Gastroesophageal sphincter (tissue), 3 donors: ENCODE measurements at regions not wholly inside any gene's neighbourhood (a gene's known extent, or its start where the extent isn't known, plus 50 kb on each side); places are given as distances from the start of the nearest gene placed in this dataset.

Experiments used
- EP300 ChIP-seq: sonication (generic); formaldehyde crosslinking; IDR thresholded peaks from one replicate; pipeline ENCODE4 v1.6.1; 2017; ENCODE audit warnings: antibody characterized with exemption, mild to moderate bottlenecking
- POLR2AphosphoS5 ChIP-seq: sonication (generic); formaldehyde crosslinking; IDR thresholded peaks from one replicate; pipeline ENCODE4 v1.6.1; 2017; ENCODE audit warnings: antibody characterized with exemption
- TF ChIP-seq, protein P1 (sequence below), 4 experiments: fragments of 200-600 bp in 2 of 4; fragments of 450-650 bp in 2 of 4; sonication (generic) in 1 of 4; IDR thresholded peaks; one replicate each; pipeline ENCODE4 v1.5.1; 2017 to 2019; ENCODE audit warnings: antibody characterized with exemption in 4 of 4, mild to moderate bottlenecking in 2 of 4, moderate library complexity in 2 of 4

DNA sequence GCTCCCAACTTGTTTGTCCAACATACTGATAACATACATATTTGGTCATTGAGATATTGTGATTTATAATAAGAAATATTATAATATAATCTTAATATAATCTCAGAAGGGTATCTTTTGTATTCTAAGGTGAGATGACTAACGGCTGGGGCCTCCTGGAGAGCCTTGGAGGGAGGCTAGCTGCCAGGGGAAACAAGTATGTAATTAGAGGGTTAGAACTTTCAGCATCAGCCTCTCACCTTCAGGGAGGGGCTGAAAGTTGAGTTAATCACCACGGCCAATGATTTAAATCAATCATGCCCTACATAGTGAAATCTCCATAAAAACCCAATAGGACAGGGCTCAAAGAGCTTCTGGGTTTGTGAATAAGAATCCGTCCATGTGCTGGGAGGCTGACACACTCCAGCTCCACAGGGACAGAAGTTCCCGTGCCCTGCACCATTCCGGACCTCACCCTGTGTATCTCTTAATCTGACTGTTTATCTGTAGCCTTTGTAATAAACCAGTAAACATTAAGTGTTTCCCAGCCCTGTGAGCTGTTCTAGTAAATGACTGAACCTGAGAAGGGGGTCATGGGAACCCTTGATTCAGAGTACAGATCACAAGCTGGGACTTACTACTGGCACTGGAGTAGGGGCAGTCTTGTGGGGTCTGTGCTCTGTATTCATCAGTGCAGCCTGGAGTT lies 86.3 kb upstream of the STEAP1B start:
- TF ChIP-seq, protein P1, sequence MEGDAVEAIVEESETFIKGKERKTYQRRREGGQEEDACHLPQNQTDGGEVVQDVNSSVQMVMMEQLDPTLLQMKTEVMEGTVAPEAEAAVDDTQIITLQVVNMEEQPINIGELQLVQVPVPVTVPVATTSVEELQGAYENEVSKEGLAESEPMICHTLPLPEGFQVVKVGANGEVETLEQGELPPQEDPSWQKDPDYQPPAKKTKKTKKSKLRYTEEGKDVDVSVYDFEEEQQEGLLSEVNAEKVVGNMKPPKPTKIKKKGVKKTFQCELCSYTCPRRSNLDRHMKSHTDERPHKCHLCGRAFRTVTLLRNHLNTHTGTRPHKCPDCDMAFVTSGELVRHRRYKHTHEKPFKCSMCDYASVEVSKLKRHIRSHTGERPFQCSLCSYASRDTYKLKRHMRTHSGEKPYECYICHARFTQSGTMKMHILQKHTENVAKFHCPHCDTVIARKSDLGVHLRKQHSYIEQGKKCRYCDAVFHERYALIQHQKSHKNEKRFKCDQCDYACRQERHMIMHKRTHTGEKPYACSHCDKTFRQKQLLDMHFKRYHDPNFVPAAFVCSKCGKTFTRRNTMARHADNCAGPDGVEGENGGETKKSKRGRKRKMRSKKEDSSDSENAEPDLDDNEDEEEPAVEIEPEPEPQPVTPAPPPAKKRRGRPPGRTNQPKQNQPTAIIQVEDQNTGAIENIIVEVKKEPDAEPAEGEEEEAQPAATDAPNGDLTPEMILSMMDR (IDR thresholded peaks at IDR 0.05) = no peak
- TF ChIP-seq EP300 (no peak), POLR2AphosphoS5 (no peak)
